B cell (primary cell): ENCODE measurements at regions not wholly inside any gene's neighbourhood (a gene's known extent, or its start where the extent isn't known, plus 50 kb on each side); places are given as distances from the start of the nearest gene placed in this dataset.

ENCODE experiments used
- ATAC-seq: fragments of 200-7000 bp; cut with Tn5 transposase; one replicate; pipeline ENCODE4 v1.10.0; 2021; ENCODE audit warnings: low read depth, mild to moderate bottlenecking, moderate number of reproducible peaks, moderate library complexity
- CTCF ChIA-PET: fragments of 350-600 bp; sonication (Branson Sonifier 250); formaldehyde crosslinking; loops from one replicate; lab custom pipeline; 2021; ENCODE audit warnings: antibody characterized with exemption, inconsistent platforms; lab: Charles Lee
- POLR2A ChIA-PET: fragments of 350-600 bp; sonication (Branson Sonifier 250); formaldehyde crosslinking; loops from one replicate; lab custom pipeline; 2021; ENCODE audit warnings: antibody characterized with exemption; lab: Charles Lee
- DNase-seq: peaks from one replicate; pipeline ENCODE4 v3.0.0; 2013
- H2AFZ ChIP-seq: 2 replicates; pipeline ENCODE4 v1.6.1; 2012; ENCODE audit warnings: mild to moderate bottlenecking, low read depth, low read length; ENCODE audit not compliant: insufficient read depth, poor library complexity, severe bottlenecking
- H3K27ac ChIP-seq, 2 donors: 1 replicate in 1 of 2; 2 replicates in 1 of 2; pipeline ENCODE4 v1.5.1; 2012 to 2013; ENCODE audit warnings: low read length in 2 of 2, mild to moderate bottlenecking in 2 of 2, moderate library complexity in 1 of 2
- H3K27me3 ChIP-seq, 4 experiments: fragments of 200-600 bp in 1 of 4; sonication (generic) in 1 of 4; replicated peaks in 1 of 4; 1 replicate in 2 of 4; 2 replicates in 2 of 4; pipeline versions ENCODE4 v1.6.1 to v1.7.0; 2013 to 2016; ENCODE audit warnings: low read length in 3 of 4, mild to moderate bottlenecking in 2 of 4, mixed read lengths in 1 of 4, moderate library complexity in 1 of 4; ENCODE audit not compliant: insufficient read depth in 4 of 4, control insufficient read depth in 3 of 4; ENCODE audit errors: control extremely low read depth in 1 of 4
- H3K36me3 ChIP-seq, 2 experiments: replicated peaks in 1 of 2; 1 replicate in 1 of 2; 2 replicates in 1 of 2; pipeline versions ENCODE4 v1.6.1 to v1.7.1; 2013; ENCODE audit warnings: low read length in 1 of 2; ENCODE audit not compliant: insufficient read depth in 2 of 2, control insufficient read depth in 1 of 2; ENCODE audit errors: control extremely low read depth in 1 of 2, extremely low read depth in 1 of 2
- H3K4me1 ChIP-seq, 2 donors: fragments of 200-600 bp in 1 of 2; sonication (generic) in 1 of 2; 1 replicate in 1 of 2; 2 replicates in 1 of 2; pipeline versions ENCODE4 v1.5.1 to v1.6.1; 2013 to 2017; ENCODE audit warnings: low read length in 2 of 2; ENCODE audit not compliant: control insufficient read depth in 2 of 2, insufficient read depth in 2 of 2
- H3K4me2 ChIP-seq: replicated peaks from 2 replicates; pipeline ENCODE3; 2012; ENCODE audit warnings: mild to moderate bottlenecking, low read depth, low read length; ENCODE audit not compliant: poor library complexity, severe bottlenecking
- H3K4me3 ChIP-seq, 5 experiments: fragments of 200-600 bp in 1 of 5; sonication (generic) in 1 of 5; 1 replicate in 3 of 5; 2 replicates in 2 of 5; pipeline versions ENCODE4 v1.5.1 to v1.7.0; 2011 to 2016; ENCODE audit warnings: low read length in 4 of 5, mild to moderate bottlenecking in 4 of 5, low read depth in 2 of 5, control low read depth in 1 of 5, moderate library complexity in 1 of 5; ENCODE audit not compliant: insufficient read depth in 1 of 5; ENCODE audit errors: control extremely low read depth in 1 of 5, extremely low read depth in 1 of 5
- H3K79me2 ChIP-seq: fragments of 200-600 bp; sonication (generic); one replicate; pipeline ENCODE4 v1.6.0; 2016; ENCODE audit warnings: low read length; ENCODE audit not compliant: control insufficient read depth, insufficient read depth
- H3K9ac ChIP-seq: fragments of 200-600 bp; sonication (generic); 2 replicates; pipeline ENCODE4 v1.6.1; 2017; ENCODE audit warnings: mild to moderate bottlenecking, low read length, moderate library complexity
- H3K9me3 ChIP-seq, 3 donors: one replicate each; pipeline versions ENCODE4 v1.6.1 to v1.7.1; 2013; ENCODE audit warnings: low read length in 2 of 3; ENCODE audit not compliant: control insufficient read depth in 2 of 3, insufficient read depth in 1 of 3; ENCODE audit errors: control extremely low read depth in 1 of 3
- H4K20me1 ChIP-seq: 2 replicates; pipeline ENCODE4 v1.6.0; 2012; ENCODE audit warnings: mild to moderate bottlenecking, low read length; ENCODE audit not compliant: insufficient read depth, control insufficient read depth, poor library complexity, severe bottlenecking
- H3K27ac Mint-ChIP-seq: one replicate; pipeline ENCODE4 v1.8.0; 2021; ENCODE audit warnings: mixed read lengths
- H3K27me3 Mint-ChIP-seq: one replicate; pipeline ENCODE4 v1.8.0; 2021; ENCODE audit warnings: mixed read lengths
- H3K4me1 Mint-ChIP-seq: one replicate; pipeline ENCODE4 v1.8.0; 2021; ENCODE audit warnings: mixed read lengths
- H3K4me3 Mint-ChIP-seq: one replicate; pipeline ENCODE4 v1.8.0; 2021; ENCODE audit warnings: mixed read lengths
- H3K9me3 Mint-ChIP-seq: one replicate; pipeline ENCODE4 v1.8.0; 2022; ENCODE audit warnings: mixed read lengths; ENCODE audit not compliant: insufficient read depth
- EZH2 ChIP-seq: IDR thresholded peaks from 2 replicates; pipeline ENCODE4 v1.6.1; 2012; ENCODE audit warnings: borderline replicate concordance, low read depth, mild to moderate bottlenecking, moderate library complexity, low read length; ENCODE audit not compliant: insufficient read depth, poor library complexity, severe bottlenecking
- WGBS: methylation state at CpG from one replicate; pipeline ENCODE4 v1.1.5; 2013; ENCODE audit warnings: missing lambda C conversion rate; ENCODE audit not compliant: insufficient coverage; 5-methylcytosine and 5-hydroxymethylcytosine counted together
- intact Hi-C: fragments of 100-400 bp; cut with micrococcal nuclease; formaldehyde crosslinking; loops from one replicate; pipeline ENCODE4 v1.10.0; 2022
- TF ChIP-seq, protein P1 (sequence below): fragments of 200-600 bp; IDR thresholded peaks from one replicate; pipeline ENCODE4 v1.8.0; 2022; ENCODE audit warnings: antibody characterized with exemption, mild to moderate bottlenecking

DNA sequence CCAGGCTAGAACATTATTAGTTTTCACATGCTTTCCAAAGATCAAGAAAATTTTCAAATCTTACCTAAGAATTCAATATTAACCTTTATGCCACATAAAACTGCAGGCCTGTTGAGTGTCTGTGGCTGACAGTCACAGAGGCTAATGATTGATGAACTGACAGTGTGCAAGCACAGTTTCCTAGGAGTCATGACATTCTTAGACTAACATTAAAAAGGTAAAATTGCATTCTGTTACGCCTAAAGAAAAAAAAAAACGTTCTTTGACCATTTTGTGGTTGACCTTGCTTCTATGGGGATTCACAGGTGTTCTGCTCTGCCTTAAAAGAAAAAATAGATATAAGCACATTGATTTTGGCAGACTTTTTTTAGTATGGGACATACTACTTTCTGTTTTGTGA is 1776.2 kb downstream of the PCDH9 start:
- Mint-ChIP-seq H3K9me3 (no peaks in the 10 kb centered on the region), H3K27me3 (no peaks in the 10 kb centered on the region), H3K4me1 (no peaks in the 10 kb centered on the region), H3K4me3 (no peak overlapping the region), H3K27ac (no peak overlapping the region)
- DNase-seq (no peak), ATAC-seq (no peak)
- Histone ChIP-seq H3K9me3 (no peaks in the 10 kb centered on the region), H3K27me3 (no peaks in the 10 kb centered on the region), H2AFZ (no peak overlapping the region), H3K4me3 (no peak overlapping the region), H3K36me3 (no peaks in the 10 kb centered on the region), H3K9ac (no peak overlapping the region), H4K20me1 (no peaks in the 10 kb centered on the region), H3K4me2 (no peak overlapping the region), H3K79me2 (no peaks in the 10 kb centered on the region), H3K4me1 (no peaks in the 10 kb centered on the region), H3K27ac (no peak overlapping the region)
- ChIA-PET CTCF (no interaction called here), POLR2A (no interaction called here)
- no CpG with 5 or more reads among the region's 2 CpGs for WGBS
- TF ChIP-seq EZH2: no peak
- TF ChIP-seq, protein P1, sequence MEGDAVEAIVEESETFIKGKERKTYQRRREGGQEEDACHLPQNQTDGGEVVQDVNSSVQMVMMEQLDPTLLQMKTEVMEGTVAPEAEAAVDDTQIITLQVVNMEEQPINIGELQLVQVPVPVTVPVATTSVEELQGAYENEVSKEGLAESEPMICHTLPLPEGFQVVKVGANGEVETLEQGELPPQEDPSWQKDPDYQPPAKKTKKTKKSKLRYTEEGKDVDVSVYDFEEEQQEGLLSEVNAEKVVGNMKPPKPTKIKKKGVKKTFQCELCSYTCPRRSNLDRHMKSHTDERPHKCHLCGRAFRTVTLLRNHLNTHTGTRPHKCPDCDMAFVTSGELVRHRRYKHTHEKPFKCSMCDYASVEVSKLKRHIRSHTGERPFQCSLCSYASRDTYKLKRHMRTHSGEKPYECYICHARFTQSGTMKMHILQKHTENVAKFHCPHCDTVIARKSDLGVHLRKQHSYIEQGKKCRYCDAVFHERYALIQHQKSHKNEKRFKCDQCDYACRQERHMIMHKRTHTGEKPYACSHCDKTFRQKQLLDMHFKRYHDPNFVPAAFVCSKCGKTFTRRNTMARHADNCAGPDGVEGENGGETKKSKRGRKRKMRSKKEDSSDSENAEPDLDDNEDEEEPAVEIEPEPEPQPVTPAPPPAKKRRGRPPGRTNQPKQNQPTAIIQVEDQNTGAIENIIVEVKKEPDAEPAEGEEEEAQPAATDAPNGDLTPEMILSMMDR: no peak
- intact Hi-C loops: no loop called here

DNA sequence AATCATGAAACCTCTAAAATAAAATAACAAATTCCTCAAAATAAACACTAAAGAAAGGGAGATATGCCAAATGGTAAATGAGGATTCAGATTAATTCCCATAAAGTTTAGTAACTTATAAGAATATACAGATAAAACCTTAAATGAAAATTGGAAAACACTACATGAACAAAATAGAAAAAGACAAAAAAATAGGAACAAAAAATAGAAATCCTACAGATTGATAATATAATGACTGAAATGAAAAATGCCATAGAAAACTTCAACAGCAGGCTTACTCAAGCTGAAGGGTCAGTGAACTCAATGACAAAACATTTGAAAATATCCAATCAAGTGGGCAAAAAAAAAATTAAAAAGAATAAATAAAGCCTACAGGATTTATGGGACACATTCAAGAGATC is 1784.8 kb downstream of the PCDH9 start:
- no peak overlapping the region for H3K27ac ChIP-seq
- ChIA-PET CTCF (no interaction called here), POLR2A (no interaction called here)
- no peaks in the 10 kb centered on the region for H3K36me3 ChIP-seq
- ATAC-seq: no peak
- no peaks in the 10 kb centered on the region for H3K79me2 ChIP-seq
- no peaks in the 10 kb centered on the region for H3K27me3 ChIP-seq
- H3K4me3 Mint-ChIP-seq: no peak overlapping the region
- H4K20me1 ChIP-seq: no peaks in the 10 kb centered on the region
- intact Hi-C loops: no loop called here
- no peak overlapping the region for H2AFZ ChIP-seq
- H3K4me2 ChIP-seq: no peak overlapping the region
- peaks cover 5% of the 10 kb centered on the region for H3K9me3 Mint-ChIP-seq
- no peak overlapping the region for H3K4me3 ChIP-seq
- no peaks in the 10 kb centered on the region for H3K4me1 ChIP-seq
- H3K27ac Mint-ChIP-seq: no peak overlapping the region
- no peaks in the 10 kb centered on the region for H3K4me1 Mint-ChIP-seq
- TF ChIP-seq, protein P1: no peak
- TF ChIP-seq EZH2: no peak
- DNase-seq: no peak
- H3K9ac ChIP-seq: no peak overlapping the region
- peaks cover 0 to 4% (median 3%) of the 10 kb centered on the region in 3 donors for H3K9me3 ChIP-seq
- H3K27me3 Mint-ChIP-seq: no peaks in the 10 kb centered on the region
